HG03439 (cell line): ENCODE measurements at regions not wholly inside any gene's neighbourhood (a gene's known extent, or its start where the extent isn't known, plus 50 kb on each side); places are given as distances from the start of the nearest gene placed in this dataset.

ENCODE experiments used
- ATAC-seq: cut with Tn5 transposase; IDR thresholded peaks from one replicate; pipeline ENCODE4 v1.9.1; 2021; ENCODE audit warnings: mild to moderate bottlenecking, moderate library complexity; ENCODE audit not compliant: unreplicated experiment

GRCh38 chr18:43481069-43481468, 203.8 kb upstream of the SYT4 start:
- no peak for ATAC-seq

GRCh38 chr18:43482136-43482535, 204.8 kb upstream of the SYT4 start:
- no peak for ATAC-seq

- no peak for ATAC-seq
Observed at GRCh38 chr18:43482600-43482999, 205.3 kb upstream of the SYT4 start.

DNA sequence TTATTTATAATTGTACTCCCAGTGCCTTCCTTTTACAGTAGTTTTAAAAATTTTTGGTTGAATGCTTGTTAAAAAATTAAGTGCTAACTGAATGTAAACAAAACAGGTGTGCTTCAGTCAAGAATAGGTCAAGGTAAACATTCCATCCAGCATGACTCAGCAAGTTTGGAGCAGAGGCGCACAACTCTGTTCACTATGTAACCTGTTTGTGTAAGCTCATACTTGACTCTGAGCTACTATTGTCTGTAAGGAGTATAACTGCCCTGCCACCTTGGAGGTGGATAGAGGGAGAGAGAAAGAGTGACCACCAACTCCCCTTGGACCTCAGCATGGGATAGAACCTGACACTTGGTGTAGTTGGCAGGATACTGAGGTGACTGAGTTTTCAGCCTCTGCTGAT, 207.4 kb upstream of the SYT4 start:
- no peak for ATAC-seq

DNA sequence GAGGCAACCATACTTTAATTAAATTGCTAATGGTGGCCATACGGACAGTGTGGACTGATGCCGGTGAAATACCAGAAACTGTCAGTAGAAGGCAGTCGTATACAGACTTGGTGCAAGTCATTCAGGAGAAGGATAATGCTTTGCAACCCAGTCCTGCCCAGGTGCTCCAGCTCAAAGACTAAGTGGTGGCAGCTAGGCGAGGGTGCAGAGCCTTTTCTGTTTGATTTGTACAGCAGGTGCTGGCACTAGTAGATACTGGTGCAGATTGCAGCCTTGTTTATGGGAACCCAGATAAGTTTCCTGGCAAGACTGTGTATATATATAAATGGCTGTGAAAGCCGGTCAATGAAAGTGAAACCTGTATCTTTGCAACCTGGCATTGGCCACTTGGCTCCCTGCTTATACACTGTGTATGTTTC, 208.3 kb upstream of the SYT4 start:
- no peak for ATAC-seq

DNA sequence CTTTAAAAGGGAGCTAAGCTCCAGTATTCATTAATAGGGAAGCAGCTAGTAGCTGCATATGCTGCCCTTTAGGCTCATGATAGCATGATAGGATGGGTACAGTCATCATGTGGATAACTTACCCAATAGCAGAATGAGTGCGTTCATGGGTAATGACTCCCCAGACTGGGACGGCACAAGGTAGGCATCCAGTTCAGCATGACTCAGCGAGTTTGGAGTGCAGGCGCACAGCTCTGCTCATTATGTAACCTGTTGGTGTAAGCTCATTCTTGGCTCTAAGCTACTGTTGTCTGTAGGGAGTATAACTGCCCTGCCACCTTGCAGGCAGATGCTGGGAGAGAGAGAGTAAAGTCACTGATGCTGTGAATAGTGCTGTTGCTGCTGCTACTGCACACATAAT, 209.2 kb upstream of the SYT4 start:
- ATAC-seq, result no peak

- ATAC-seq, result no peak
Observed at GRCh38 chr18:43501099-43501498, 223.8 kb upstream of the SYT4 start.

- no peak for ATAC-seq
Observed at GRCh38 chr18:43506935-43507334, 229.6 kb upstream of the SYT4 start.

GRCh38 chr18:43507842-43508481, 230.7 kb upstream of the SYT4 start:
- no peak for ATAC-seq

GRCh38 chr18:43514747-43515146, 237.5 kb upstream of the SYT4 start:
- ATAC-seq, result no peak

- no peak for ATAC-seq
Observed at GRCh38 chr18:43515481-43515880, 238.2 kb upstream of the SYT4 start.

DNA sequence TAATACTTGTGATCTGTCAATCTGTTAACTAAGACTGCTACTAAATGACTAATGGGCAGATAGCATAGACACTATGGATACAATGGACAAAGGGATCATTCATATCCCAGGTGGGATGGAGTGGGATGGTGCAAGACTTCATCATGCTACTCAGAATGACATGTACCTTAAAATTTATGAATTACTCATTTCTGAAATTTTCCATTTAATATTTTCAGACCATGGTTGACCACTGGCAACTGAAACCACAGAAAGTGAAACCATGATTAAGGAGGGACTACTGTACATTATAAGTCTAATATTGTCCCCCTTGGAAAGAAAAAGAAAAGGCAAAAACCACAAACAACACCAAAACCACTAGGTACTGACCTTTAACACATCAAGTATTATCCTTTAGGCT, 247.0 kb upstream of the SYT4 start:
- ATAC-seq, result no peak

- no peak for ATAC-seq
Observed at GRCh38 chr18:43525169-43525568, 247.9 kb upstream of the SYT4 start.

- no peak for ATAC-seq
Observed at GRCh38 chr18:43526426-43527145, 249.3 kb upstream of the SYT4 start.

GRCh38 chr18:43531438-43531837, 254.1 kb upstream of the SYT4 start:
- no peak for ATAC-seq

DNA sequence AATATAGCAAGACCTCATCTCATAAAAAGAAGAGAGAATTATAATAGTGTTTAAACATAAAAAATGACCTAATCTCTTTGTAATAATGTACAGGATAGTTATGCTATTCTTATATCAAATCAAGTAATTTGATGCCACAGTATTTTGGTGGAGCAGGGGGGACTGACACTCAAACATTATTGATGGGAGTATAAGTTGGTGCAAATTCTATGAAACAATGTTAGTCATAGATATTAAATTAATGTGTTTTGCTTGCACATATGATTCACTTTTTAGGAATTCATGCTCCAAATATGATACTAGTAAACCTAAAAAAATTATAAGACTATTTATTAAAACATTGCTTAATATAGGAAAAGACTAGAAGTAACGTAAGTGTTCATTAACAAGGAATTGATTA, 256.1 kb upstream of the SYT4 start:
- ATAC-seq, result no peak

GRCh38 chr18:43534511-43534910, 257.2 kb upstream of the SYT4 start:
- no peak for ATAC-seq

DNA sequence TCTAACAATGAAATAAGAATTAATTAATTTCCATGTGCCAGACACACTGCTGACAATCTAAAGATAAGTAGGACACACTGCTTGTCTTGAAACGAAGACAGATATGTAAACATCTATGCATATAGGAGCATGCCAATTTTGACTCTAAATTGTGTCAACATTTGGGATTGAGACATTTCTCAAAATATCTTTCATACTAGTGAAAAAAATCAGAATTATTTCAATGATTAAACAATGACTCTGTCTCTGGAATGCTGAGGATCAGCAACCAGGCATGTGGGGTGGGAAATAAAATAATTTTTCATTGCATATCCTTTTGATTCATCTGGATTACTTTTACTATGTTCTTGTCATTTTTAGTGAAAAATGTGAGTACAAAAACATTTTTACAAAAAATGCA, 262.6 kb upstream of the SYT4 start:
- ATAC-seq, result no peak

GRCh38 chr18:43542016-43542415, 264.7 kb upstream of the SYT4 start:
- ATAC-seq, result no peak

- ATAC-seq, result no peak
Observed at GRCh38 chr18:43543236-43543635, 265.9 kb upstream of the SYT4 start.

- no peak for ATAC-seq
Observed at GRCh38 chr18:43547456-43547855, 270.2 kb upstream of the SYT4 start.

DNA sequence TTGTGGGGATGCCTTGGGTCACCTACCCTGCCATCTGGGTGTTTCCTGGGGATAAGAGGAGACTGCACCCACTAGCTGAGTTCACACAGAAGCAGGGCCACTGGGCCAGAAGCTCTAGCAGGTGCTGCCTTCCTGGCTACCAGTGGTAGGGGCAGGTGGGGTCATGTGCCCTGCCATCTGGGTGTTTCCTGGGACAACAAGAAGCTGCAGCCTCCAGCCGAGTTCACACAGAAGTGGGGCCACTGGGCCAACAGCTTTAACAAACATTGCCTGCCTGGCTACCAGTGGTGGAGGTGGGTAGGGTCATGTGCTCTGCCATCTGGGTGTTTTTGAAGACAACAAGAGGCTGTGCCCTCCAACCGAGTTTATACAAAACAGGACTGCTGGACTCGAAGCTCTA, 282.2 kb upstream of the SYT4 start:
- no peak for ATAC-seq

DNA sequence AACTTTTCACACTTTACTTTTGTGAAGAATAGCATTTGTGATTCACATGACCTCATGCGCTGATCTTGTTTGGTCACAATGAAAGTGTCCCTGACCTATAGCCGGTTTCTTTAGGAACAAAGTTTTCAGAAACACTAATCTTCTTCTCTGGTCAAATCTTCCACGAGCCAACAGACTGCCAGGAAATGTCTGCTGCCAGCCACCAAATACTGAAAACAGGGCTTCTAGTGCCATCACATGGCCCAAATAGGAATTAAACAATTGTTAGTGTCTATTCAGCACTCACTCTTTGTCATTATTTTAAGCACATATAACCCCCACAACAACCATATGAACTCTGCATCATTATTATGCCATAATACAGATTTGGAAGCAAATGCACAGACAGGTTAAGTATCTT, 286.5 kb upstream of the SYT4 start:
- no peak for ATAC-seq
